H1 (cell line): ENCODE measurements at regions not wholly inside any gene's neighbourhood (a gene's known extent, or its start where the extent isn't known, plus 50 kb on each side); places are given as distances from the start of the nearest gene placed in this dataset.

Source experiments
- CTCF ChIA-PET: fragments of 300-600 bp; sonication (Branson Sonifier 250); formaldehyde crosslinking; loops from one replicate; lab custom pipeline; 2021; ENCODE audit not compliant: partially characterized antibody; lab: Charles Lee
- POLR2A ChIA-PET: fragments of 300-600 bp; sonication (Branson Sonifier 250); formaldehyde crosslinking; loops from one replicate; lab custom pipeline; 2021; ENCODE audit warnings: inconsistent platforms; ENCODE audit not compliant: partially characterized antibody; lab: Charles Lee
- DNase-seq, 2 experiments: peaks; one replicate each; pipeline versions ENCODE4 v3.0.0 to v3.0.0-alpha.2; 2010 to 2022; ENCODE audit warnings: low spot score in 2 of 2, low read depth in 1 of 2, mixed read lengths in 1 of 2
- FAIRE-seq: peaks from 2 replicates; lab custom pipeline; 2011; peaks lifted over from hg19 to GRCh38; lab: Jason Lieb, UNC
- H2AFZ ChIP-seq: 2 replicates; pipeline ENCODE4 v1.8.1; 2012; ENCODE audit warnings: low read length, inconsistent platforms
- H2AK5ac ChIP-seq: 2 replicates; pipeline ENCODE4 v1.6.1; 2013; ENCODE audit warnings: low read depth, low read length
- H2BK120ac ChIP-seq: replicated peaks from 2 replicates; pipeline ENCODE3; 2013; ENCODE audit warnings: low read depth, low read length, inconsistent platforms
- H2BK12ac ChIP-seq: 2 replicates; pipeline ENCODE4 v1.6.1; 2013; ENCODE audit warnings: low read depth, low read length
- H2BK15ac ChIP-seq: 2 replicates; pipeline ENCODE4 v1.6.1; 2013; ENCODE audit warnings: low read length
- H2BK20ac ChIP-seq: 2 replicates; pipeline ENCODE4 v1.6.1; 2013; ENCODE audit warnings: low read length
- H2BK5ac ChIP-seq: 2 replicates; pipeline ENCODE4 v1.6.1; 2013; ENCODE audit warnings: low read depth, low read length
- H3K14ac ChIP-seq: 2 replicates; pipeline ENCODE4 v1.6.1; 2013; ENCODE audit warnings: inconsistent platforms; ENCODE audit not compliant: insufficient read length
- H3K18ac ChIP-seq: 2 replicates; pipeline ENCODE4 v1.6.1; 2013; ENCODE audit warnings: low read length; ENCODE audit errors: extremely low read depth
- H3K23ac ChIP-seq: 2 replicates; pipeline ENCODE4 v1.6.1; 2013; ENCODE audit warnings: inconsistent platforms; ENCODE audit not compliant: insufficient read length
- H3K23me2 ChIP-seq: 2 replicates; pipeline ENCODE4 v1.6.1; 2013; ENCODE audit warnings: low read depth, low read length
- H3K27ac ChIP-seq: 2 replicates; pipeline ENCODE4 v1.6.1; 2011; ENCODE audit warnings: low read depth, low read length, inconsistent platforms
- H3K27me3 ChIP-seq, 4 experiments: replicated peaks in 1 of 4; 1 replicate in 1 of 4; 2 replicates in 3 of 4; pipeline versions ENCODE4 v1.6.1 to v1.8.1; 2011 to 2013; ENCODE audit warnings: low read length in 3 of 4, mild to moderate bottlenecking in 3 of 4, inconsistent platforms in 2 of 4, mixed read lengths in 2 of 4, moderate library complexity in 1 of 4; ENCODE audit not compliant: control insufficient read depth in 3 of 4, insufficient read depth in 3 of 4; ENCODE audit errors: extremely low read depth in 1 of 4
- H3K36me3 ChIP-seq, 4 experiments: 2 replicates each; pipeline versions ENCODE4 v1.6.1 to v1.8.1; 2011 to 2013; ENCODE audit warnings: mild to moderate bottlenecking in 4 of 4, low read length in 3 of 4, moderate library complexity in 2 of 4, control low read depth in 1 of 4, inconsistent platforms in 1 of 4; ENCODE audit not compliant: insufficient read depth in 4 of 4, control insufficient read depth in 2 of 4
- H3K4ac ChIP-seq: replicated peaks from 2 replicates; pipeline ENCODE3; 2013; ENCODE audit warnings: low read length, low read depth, mixed read lengths, inconsistent platforms; ENCODE audit not compliant: insufficient read length
- H3K4me1 ChIP-seq, 4 experiments: replicated peaks in 1 of 4; 1 replicate in 1 of 4; 2 replicates in 3 of 4; pipeline versions ENCODE4 v1.6.1 to v1.8.1; 2011 to 2013; ENCODE audit warnings: low read length in 3 of 4, inconsistent platforms in 2 of 4, mixed read lengths in 1 of 4; ENCODE audit not compliant: insufficient read depth in 4 of 4, control insufficient read depth in 3 of 4
- H3K4me2 ChIP-seq, 2 experiments: 2 replicates each; pipeline versions ENCODE4 v1.6.1 to v1.8.1; 2011 to 2013; ENCODE audit warnings: low read depth in 2 of 2, low read length in 2 of 2, control low read depth in 1 of 2, inconsistent platforms in 1 of 2, mild to moderate bottlenecking in 1 of 2; ENCODE audit not compliant: insufficient read depth in 1 of 2
- H3K4me3 ChIP-seq, 4 experiments: fragments of 200-600, 300-600 bp in 1 of 4; sonication (generic), shearing (Covaris generic), sonication (Bioruptor Twin) in 1 of 4; 2 replicates each; pipeline versions ENCODE4 v1.5.1 to v1.8.1; 2011 to 2016; ENCODE audit warnings: low read length in 4 of 4, low read depth in 3 of 4, control low read depth in 2 of 4, inconsistent platforms in 2 of 4, mild to moderate bottlenecking in 2 of 4, mixed read lengths in 1 of 4, moderate library complexity in 1 of 4; ENCODE audit not compliant: insufficient read depth in 2 of 4; ENCODE audit errors: extremely low read depth in 1 of 4
- H3K56ac ChIP-seq: replicated peaks from 2 replicates; pipeline ENCODE3; 2013; ENCODE audit warnings: low read depth, mild to moderate bottlenecking, mixed read lengths, low read length, inconsistent platforms; ENCODE audit not compliant: insufficient read length
- H3K79me1 ChIP-seq: 2 replicates; pipeline ENCODE4 v1.6.1; 2013; ENCODE audit warnings: low read depth, low read length, control low read depth
- H3K79me2 ChIP-seq, 2 experiments: 2 replicates each; pipeline versions ENCODE4 v1.6.1 to v1.8.1; 2012 to 2013; ENCODE audit warnings: low read length in 2 of 2, mild to moderate bottlenecking in 2 of 2, inconsistent platforms in 1 of 2; ENCODE audit not compliant: insufficient read depth in 2 of 2, control insufficient read depth in 1 of 2
- H3K9ac ChIP-seq, 4 experiments: replicated peaks in 1 of 4; 1 replicate in 1 of 4; 2 replicates in 3 of 4; pipeline versions ENCODE4 v1.6.1 to v1.8.1; 2011 to 2013; ENCODE audit warnings: low read depth in 3 of 4, low read length in 3 of 4, control low read depth in 2 of 4, mild to moderate bottlenecking in 2 of 4, moderate library complexity in 2 of 4, inconsistent platforms in 1 of 4; ENCODE audit errors: extremely low read depth in 1 of 4
- H3K9me3 ChIP-seq, 2 experiments: 2 replicates each; pipeline versions ENCODE4 v1.6.1 to v1.8.1; 2012 to 2013; ENCODE audit warnings: mild to moderate bottlenecking in 2 of 2, moderate library complexity in 2 of 2, control low read depth in 1 of 2, inconsistent platforms in 1 of 2, low read depth in 1 of 2, low read length in 1 of 2, mixed read lengths in 1 of 2; ENCODE audit not compliant: insufficient read depth in 2 of 2
- H4K20me1 ChIP-seq, 2 experiments: replicated peaks in 1 of 2; 2 replicates each; pipeline versions ENCODE3 to v1.8.1; 2011 to 2013; ENCODE audit warnings: inconsistent platforms in 2 of 2, low read length in 2 of 2, mild to moderate bottlenecking in 1 of 2; ENCODE audit not compliant: insufficient read depth in 2 of 2, control insufficient read depth in 1 of 2
- H4K5ac ChIP-seq: 2 replicates; pipeline ENCODE4 v1.6.1; 2013; ENCODE audit warnings: low read length, low read depth, mixed read lengths, inconsistent platforms; ENCODE audit not compliant: insufficient read length
- H4K8ac ChIP-seq: 2 replicates; pipeline ENCODE4 v1.8.0; 2013; ENCODE audit warnings: mild to moderate bottlenecking, moderate library complexity, low read length, inconsistent platforms; ENCODE audit not compliant: insufficient read depth; ENCODE audit errors: extremely low read depth
- H4K91ac ChIP-seq: replicated peaks from 2 replicates; pipeline ENCODE3; 2013; ENCODE audit warnings: low read length, mixed read lengths, inconsistent platforms; ENCODE audit not compliant: insufficient read length
- ASH2L ChIP-seq: fragments of 200-600, 300-600 bp; sonication (generic); IDR thresholded peaks from one replicate; pipeline ENCODE4 v1.7.1; 2017; ENCODE audit warnings: low read length
- CBX8 ChIP-seq: fragments of 300-800, 300-1000 bp; sonication (generic); IDR thresholded peaks from 2 replicates; pipeline ENCODE4 v1.7.1; 2016; ENCODE audit warnings: low read depth, low read length, borderline replicate concordance
- JUN ChIP-seq: IDR thresholded peaks from 2 replicates; pipeline ENCODE4 v1.6.1; 2011; ENCODE audit warnings: low read depth, mild to moderate bottlenecking, improper control_type of control experiment, low read length
- KDM1A ChIP-seq: fragments of 200-600, 300-600 bp; sonication (generic); IDR thresholded peaks from 2 replicates; pipeline ENCODE4 v1.7.1; 2016; ENCODE audit warnings: mild to moderate bottlenecking, low read length, borderline replicate concordance
- RXRA ChIP-seq: IDR thresholded peaks from 2 replicates; pipeline ENCODE4 v1.6.1; 2011; ENCODE audit warnings: low read depth, mild to moderate bottlenecking, low read length, moderate library complexity; ENCODE audit not compliant: insufficient read depth
- WGBS, 2 experiments: shearing (Covaris generic) in 1 of 2; methylation state at CpG; one replicate each; pipeline versions ENCODE4 v1.1.6 to v1.1.7; 2013 to 2015; ENCODE audit warnings: low lambda C conversion rate in 2 of 2, mixed read lengths in 2 of 2, inconsistent platforms in 1 of 2, low coverage in 1 of 2, missing lambda C conversion rate in 1 of 2; ENCODE audit not compliant: insufficient replicate concordance in 2 of 2, insufficient coverage in 1 of 2, insufficient read length in 1 of 2; ENCODE audit errors: extremely low coverage in 1 of 2, missing lambda C conversion rate in 1 of 2; 5-methylcytosine and 5-hydroxymethylcytosine counted together

GRCh38 chr7:21134631-21135030 is 293.3 kb upstream of the SP4 start:
- Histone ChIP-seq H3K27me3 (no peaks in the 10 kb centered on the region), H3K9me3 (no peaks in the 10 kb centered on the region), H2BK5ac (no peak overlapping the region), H4K20me1 (no peaks in the 10 kb centered on the region), H3K4me2 (no peak overlapping the region), H2BK12ac (no peak overlapping the region), H4K91ac (no peak overlapping the region), H3K18ac (no peak overlapping the region), H3K4ac (no peak overlapping the region), H2BK120ac (no peak overlapping the region), H3K4me1 (no peaks in the 10 kb centered on the region), H3K4me3 (no peak overlapping the region), H2AK5ac (no peak overlapping the region), H3K27ac (no peak overlapping the region), H3K9ac (no peak overlapping the region), H3K56ac (no peak overlapping the region), H2BK15ac (no peak overlapping the region), H3K23me2 (no peaks in the 10 kb centered on the region), H3K79me2 (no peaks in the 10 kb centered on the region), H3K14ac (no peak overlapping the region), H4K5ac (no peak overlapping the region), H3K23ac (no peak overlapping the region), H3K79me1 (no peaks in the 10 kb centered on the region), H2AFZ (no peak overlapping the region), H2BK20ac (no peak overlapping the region), H4K8ac (no peak overlapping the region), H3K36me3 (no peaks in the 10 kb centered on the region)
- WGBS, 2 experiments, result 96% methylated on average over 2 of the region's 2 CpGs; no CpG with 5 or more reads in 1 of the 2 experiments
- DNase-seq (no peak), FAIRE-seq (no peak)
- ChIA-PET CTCF (interaction anchor here (0.9 to 1.2 kb wide), 3 partner anchors 9 to 71 kb away, joined by 3 read pairs; no protein-coding TSS in a partner anchor), POLR2A (no interaction called here)
- TF ChIP-seq JUN (no peak), RXRA (no peak), ASH2L (no peak), CBX8 (no peak), KDM1A (no peak)
